Ascending aorta (tissue), 2 donors: ENCODE measurements at regions not wholly inside any gene's neighbourhood (a gene's known extent, or its start where the extent isn't known, plus 50 kb on each side); places are given as distances from the start of the nearest gene placed in this dataset.

Experiments
- DNase-seq, 2 donors: peaks; one replicate each; pipeline ENCODE4 v3.0.0-alpha.2; 2019; ENCODE audit warnings: low spot score in 2 of 2
- H3K27ac ChIP-seq, 2 donors: fragments of 200-600 bp; sonication (generic); one replicate each; pipeline ENCODE4 v1.5.1; 2016 to 2017; ENCODE audit warnings: mild to moderate bottlenecking in 1 of 2
- H3K27me3 ChIP-seq: fragments of 200-600 bp; sonication (generic); one replicate; pipeline ENCODE4 v1.5.1; 2017
- H3K36me3 ChIP-seq, 2 donors: fragments of 200-600 bp; sonication (generic); one replicate each; pipeline ENCODE4 v1.5.1; 2016
- H3K4me1 ChIP-seq, 2 donors: fragments of 200-600 bp; sonication (generic); one replicate each; pipeline ENCODE4 v1.5.1; 2016 to 2017; ENCODE audit warnings: mild to moderate bottlenecking in 1 of 2
- H3K4me3 ChIP-seq, 2 donors: fragments of 200-600 bp; sonication (generic); one replicate each; pipeline ENCODE4 v1.5.1; 2016 to 2017; ENCODE audit warnings: mild to moderate bottlenecking in 1 of 2
- H3K9me3 ChIP-seq, 2 donors: fragments of 200-600 bp; sonication (generic); one replicate each; pipeline ENCODE4 v1.5.1; 2016
- CTCF ChIP-seq, 3 experiments: fragments of 200-600 bp in 2 of 3; fragments of 450-650 bp in 1 of 3; sonication (generic) in 2 of 3; IDR thresholded peaks; one replicate each; pipeline ENCODE4 v1.5.1; 2016 to 2019; ENCODE audit warnings: antibody characterized with exemption in 3 of 3, mild to moderate bottlenecking in 1 of 3, moderate library complexity in 1 of 3
- intact Hi-C: fragments of 100-400 bp; cut with DNase I; formaldehyde crosslinking; loops from one replicate; pipeline ENCODE4 v1.15.1; 2023

GRCh38 chr6:113432521-113433334, 424.4 kb upstream of the MARCKS start:
- TF ChIP-seq CTCF (IDR thresholded peaks at IDR 0.05): no peak
- Histone ChIP-seq H3K27ac (no peak overlapping the region), H3K4me3 (no peak overlapping the region)

DNA sequence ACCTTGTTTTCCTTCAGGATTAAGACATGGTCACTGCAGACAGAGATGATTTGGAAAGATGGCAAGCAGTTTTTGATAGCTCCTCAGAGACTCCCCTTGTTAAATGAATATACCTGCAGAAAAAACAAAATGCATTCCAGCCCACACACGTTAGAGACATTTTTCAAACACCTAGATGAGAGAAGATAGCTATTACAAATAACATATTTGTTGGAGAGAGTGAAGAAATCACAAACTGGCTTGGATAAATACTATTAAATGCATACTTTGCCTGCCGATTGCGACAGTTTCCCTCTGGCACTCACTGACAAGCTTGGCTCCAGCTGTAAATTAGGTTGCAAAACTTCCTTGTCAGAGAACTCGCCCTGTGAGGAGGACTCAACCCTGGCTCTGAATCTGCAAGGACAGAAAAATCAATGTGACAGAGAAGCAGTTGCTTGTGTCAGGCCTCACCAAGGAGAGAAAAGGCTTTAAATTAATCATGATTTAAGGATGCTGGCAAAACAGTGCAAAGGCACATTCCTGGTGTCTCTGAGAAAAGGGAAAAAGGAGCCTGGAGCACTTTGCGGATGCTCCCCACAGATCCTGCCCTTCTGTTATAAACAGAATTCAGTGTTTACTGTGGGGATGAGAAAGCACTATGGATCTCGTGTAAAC, 423.7 kb upstream of the MARCKS start:
- Histone ChIP-seq H3K27ac (no peak overlapping the region), H3K9me3 (no peaks in the 10 kb centered on the region), H3K4me1 (peaks cover 0 to 3% of the 10 kb centered on the region in 2 donors), H3K27me3 (no peaks in the 10 kb centered on the region), H3K36me3 (no peaks in the 10 kb centered on the region), H3K4me3 (no peak overlapping the region)
- intact Hi-C loops: no loop called here
- TF ChIP-seq CTCF (IDR thresholded peaks at IDR 0.05): no peak
- peak in 1 of 2 donors; percentile 68 for DNase-seq

More at GRCh38 chr6:113432521-113433334, 424.4 kb upstream of the MARCKS start:
- no peaks in the 10 kb centered on the region for H3K27me3 ChIP-seq
- no peaks in the 10 kb centered on the region for H3K36me3 ChIP-seq
- intact Hi-C loops: no loop called here
- H3K4me1 ChIP-seq: peaks cover 0 to 3% of the 10 kb centered on the region in 2 donors
- no peak for DNase-seq
- no peaks in the 10 kb centered on the region for H3K9me3 ChIP-seq

DNA sequence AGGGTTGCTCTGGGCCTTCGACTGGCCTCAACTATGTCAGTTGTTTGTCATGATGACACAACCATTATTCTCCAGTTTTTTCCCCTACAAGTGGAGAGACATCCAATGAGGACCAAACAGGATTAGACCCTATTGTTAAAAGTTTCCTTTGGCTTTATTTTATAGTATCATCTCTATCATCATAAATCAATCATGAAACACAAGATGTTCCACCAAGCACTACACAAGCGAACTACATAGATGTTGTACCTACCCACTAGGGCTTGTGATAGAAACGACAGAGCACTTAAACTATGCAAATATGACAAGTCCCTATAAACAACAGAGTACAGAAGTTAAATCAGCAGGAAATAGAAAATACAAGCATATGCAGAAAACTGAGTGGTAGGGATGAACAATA, 422.5 kb upstream of the MARCKS start:
- Histone ChIP-seq H3K36me3 (no peaks in the 10 kb centered on the region), H3K4me1 (peaks cover 0 to 3% of the 10 kb centered on the region in 2 donors), H3K9me3 (no peaks in the 10 kb centered on the region), H3K27ac (no peak overlapping the region), H3K27me3 (no peaks in the 10 kb centered on the region), H3K4me3 (no peak overlapping the region)
- intact Hi-C loops: no loop called here
- no peak for DNase-seq
- no peak for TF ChIP-seq CTCF (IDR thresholded peaks at IDR 0.05)

DNA sequence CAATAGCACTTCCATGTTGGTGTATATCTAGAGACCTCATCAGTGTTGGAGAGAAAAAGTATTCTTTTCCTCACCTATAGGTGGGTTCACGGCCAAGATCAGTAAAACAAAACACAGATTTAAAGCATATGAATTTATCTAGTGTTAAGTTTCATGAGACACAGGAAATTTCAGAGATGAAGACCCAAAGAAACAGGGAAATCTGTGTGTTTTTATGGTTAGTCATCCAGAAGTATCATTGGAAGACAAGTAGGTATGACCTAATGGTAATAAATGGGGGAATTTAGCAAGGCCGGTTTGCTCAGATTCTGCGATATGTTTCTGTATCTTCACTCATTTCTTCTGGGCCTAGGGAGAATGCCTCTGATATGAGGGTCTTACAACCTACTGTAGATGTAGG, 419.6 kb upstream of the MARCKS start:
- TF ChIP-seq CTCF (IDR thresholded peaks at IDR 0.05): no peak
- Histone ChIP-seq H3K36me3 (no peaks in the 10 kb centered on the region), H3K4me1 (peaks cover 0 to 3% of the 10 kb centered on the region in 2 donors), H3K9me3 (no peaks in the 10 kb centered on the region), H3K4me3 (no peak overlapping the region), H3K27ac (no peak overlapping the region), H3K27me3 (no peaks in the 10 kb centered on the region)
- no peak for DNase-seq
- intact Hi-C loops: no loop called here

GRCh38 chr6:113439866-113440265, 417.3 kb upstream of the MARCKS start:
- DNase-seq: no peak
- TF ChIP-seq CTCF (IDR thresholded peaks at IDR 0.05): no peak
- Histone ChIP-seq H3K27ac (no peak overlapping the region), H3K4me1 (no peaks in the 10 kb centered on the region), H3K36me3 (no peaks in the 10 kb centered on the region), H3K9me3 (no peaks in the 10 kb centered on the region), H3K27me3 (no peaks in the 10 kb centered on the region), H3K4me3 (no peak overlapping the region)
- intact Hi-C loops: no loop called here
